ENCODE measurements at regions not wholly inside any gene's neighbourhood (a gene's known extent, or its start where the extent isn't known, plus 50 kb on each side); places are given as distances from the start of the nearest gene placed in this dataset.
"Not testable (repeated sequence)": the region's sequence is repeated elsewhere in the genome, so short reads cannot be mapped to it uniquely, and the experiment has no call there.

DNA sequence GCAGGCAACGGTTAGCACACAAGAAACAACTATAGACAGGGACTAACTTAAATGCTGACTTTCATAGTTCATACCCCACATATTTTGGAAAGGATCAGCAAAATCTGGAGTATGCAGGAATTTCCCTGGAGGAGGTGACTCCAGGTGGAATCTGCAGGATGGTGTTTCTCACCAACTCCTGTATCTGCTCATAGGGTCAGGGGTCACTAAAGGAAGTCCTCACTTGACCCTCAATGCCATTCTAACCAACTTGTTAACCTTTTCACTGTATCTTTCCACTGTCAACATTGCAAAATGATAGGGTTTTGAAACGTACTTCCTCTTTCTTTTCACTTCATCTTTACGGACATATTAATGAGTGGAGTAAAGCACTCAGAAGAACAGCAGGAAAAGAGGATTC, 207.0 kb upstream of the CXCR4 start:
- DNase-seq (ENCODE audit: low spot score): no peak

DNA sequence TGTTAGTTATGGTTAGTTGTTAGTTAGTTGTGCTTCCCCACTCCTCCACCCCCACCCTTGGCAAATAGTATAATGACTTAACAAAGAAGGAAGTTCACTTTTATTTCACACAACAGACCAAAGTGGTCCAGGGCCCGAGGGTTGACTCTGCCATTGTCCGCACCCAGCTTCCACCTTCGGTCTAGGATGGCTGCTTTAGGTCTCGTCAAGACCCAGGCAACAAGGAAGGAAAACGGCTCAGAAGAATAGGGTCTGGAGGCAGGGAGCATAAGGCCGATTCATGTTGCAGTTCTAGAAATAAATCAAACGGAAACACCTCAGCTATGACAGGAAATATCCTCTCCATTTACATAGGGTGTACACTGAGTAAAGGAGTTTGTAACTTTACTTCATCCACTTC, 206.0 kb upstream of the CXCR4 start:
- DNase-seq (ENCODE audit: low spot score): no peak

DNA sequence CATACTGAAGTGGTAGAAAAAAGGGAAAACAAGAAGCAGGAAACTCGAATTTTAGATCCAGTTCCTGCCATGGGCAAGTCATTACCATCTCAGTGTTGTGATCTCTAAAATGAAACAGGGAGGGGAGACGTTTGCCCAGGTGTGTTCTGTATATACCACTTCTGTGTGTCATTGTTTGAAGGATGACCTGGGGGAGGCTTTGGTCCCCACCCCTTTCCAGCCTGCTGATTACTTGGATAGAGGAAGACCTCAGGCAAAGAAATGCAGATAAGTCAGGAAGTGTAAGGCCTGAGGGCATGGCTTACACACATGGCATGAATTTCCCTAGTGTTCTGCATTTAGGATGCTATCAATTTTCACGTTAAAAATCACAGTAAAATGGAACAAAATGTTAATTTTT, 205.2 kb upstream of the CXCR4 start:
- no peak for DNase-seq (ENCODE audit: low spot score)

DNA sequence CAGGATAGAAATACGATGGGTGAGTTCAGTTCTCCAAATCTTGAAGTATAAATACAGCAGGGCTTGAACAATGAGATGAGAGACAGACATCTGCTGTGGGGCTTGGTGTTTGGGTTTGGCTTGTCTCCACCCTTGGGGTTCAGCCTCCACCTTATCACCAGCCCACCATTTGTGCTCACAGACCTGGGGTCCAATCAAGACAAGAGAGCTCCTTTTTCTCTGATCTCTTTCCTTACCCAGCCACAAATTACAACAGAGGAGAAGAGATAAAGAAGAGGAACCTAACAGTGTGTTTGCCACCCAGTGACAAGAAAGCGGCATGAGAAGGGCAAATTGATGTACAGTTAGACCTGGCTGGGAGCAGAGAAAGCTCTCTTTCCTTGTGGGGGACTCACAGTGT, 204.5 kb upstream of the CXCR4 start:
- no peak for DNase-seq (ENCODE audit: low spot score)

DNA sequence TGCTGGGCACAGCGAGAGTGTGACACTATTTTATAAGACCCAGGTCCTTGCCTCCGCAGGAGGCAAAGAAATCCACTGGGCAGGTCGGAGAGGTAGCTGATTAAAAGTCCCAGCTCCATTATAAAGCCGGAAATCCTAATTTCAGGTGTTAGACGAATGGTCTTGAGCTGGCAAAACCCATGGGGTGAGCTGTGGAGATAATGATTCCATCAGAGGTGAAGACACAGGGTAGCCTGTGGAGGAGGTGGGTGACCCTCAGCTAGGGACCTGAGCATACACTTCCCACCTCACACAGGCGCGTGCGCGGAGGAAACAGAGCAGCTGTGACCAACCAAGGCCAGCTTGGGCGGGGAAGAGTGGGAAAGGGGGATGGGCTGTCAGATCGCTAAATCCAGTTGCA, 201.7 kb upstream of the CXCR4 start:
- no peak for DNase-seq (ENCODE audit: low spot score)

DNA sequence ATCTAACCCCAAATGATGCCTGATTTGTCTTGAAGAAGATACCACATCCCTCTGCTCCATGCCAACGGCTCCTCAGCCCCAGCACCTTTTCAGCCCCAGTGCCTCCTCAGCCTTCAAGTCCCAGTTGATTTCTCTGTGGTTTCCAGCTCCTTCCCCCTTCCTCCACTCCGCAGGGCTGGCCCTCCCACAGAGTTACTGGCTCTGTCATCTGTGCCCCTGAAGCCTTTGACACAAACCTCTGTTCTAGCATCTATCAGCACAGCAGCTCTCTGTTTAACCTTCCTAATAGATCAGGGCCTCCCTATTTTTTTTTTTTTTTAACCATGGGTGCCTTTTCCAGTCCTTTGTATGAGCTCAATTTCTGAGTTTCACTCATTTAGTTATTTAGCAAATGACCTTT, 201.3 kb upstream of the CXCR4 start:
- no peak for DNase-seq (ENCODE audit: low spot score)

DNA sequence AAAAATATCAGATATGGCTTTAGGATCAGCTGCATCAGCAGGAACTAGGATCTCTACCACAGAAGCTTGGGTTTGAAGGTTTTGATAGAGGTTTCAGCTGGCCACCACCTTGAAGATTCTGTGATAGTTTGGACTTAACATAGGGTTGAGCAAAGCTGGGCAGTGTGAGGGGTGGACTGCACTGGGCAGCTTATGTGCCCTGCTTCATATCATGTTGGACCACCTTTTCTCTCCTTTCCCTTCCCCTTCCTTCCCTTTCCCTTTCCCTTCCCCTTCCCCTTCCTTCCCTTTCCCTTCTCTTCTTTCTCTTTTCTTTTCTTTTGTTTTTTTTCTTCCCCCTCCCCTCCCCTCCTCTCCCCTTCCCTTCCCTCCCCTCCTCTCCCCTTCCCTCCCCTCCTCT, 196.3 kb upstream of the CXCR4 start:
- no peak for DNase-seq (ENCODE audit: low spot score)

DNA sequence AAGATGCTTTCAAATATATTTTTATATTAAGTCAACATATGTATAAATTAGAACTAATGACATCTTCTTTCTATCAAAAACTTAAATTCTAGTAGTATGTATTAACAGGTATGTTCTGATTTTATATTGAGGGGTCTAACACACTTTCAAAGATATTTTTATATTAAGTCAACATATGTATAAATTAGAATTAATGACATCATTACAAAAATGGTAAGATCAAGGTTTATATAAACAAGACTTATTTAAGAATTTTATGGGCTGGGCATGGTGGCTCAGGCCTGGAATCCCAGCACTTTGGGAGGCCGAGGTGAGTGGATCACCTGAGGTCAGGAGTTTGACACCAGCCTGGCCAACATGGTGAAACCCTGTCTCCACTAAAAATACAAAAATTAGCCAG, 194.6 kb upstream of the CXCR4 start:
- DNase-seq (ENCODE audit: low spot score): not testable (repeated sequence)

DNA sequence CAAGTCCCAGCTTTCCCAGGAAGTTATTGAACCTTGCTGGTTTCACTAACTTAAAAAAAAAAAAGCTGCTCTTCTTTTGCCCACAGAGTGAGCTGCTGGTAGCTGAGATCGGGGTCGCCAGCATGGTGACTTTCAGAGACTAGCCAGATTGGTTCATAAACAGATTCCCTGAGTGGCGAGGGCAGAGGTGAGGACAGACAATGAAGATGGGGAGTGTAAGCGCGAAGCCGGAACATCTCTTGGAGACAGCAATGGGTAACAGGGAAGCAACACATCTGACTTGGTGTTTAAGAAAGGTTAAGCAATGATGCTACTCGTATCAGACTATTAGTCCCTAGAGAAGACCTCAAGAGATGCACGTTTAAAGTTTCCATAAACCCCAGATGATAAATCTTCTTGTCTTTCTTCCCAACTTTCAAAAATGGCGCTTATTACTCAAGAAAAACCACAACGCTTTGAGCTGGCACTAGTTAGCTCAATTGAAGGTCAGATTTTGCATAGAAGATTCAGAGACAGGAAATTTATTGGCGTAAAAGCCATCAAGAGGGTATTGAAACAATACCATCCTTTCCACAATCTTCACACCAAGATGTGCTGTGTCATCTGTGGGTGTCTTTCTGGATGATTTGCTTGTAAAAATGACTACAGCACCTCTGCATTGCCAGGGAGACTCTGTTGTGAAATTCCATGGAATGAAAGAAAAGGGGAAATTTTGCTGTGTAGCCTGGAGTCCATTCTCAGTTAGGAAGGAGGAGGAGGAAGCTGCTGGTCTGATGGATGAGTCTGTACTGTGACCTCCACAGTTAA, 193.1 kb upstream of the CXCR4 start:
- DNase-seq (ENCODE audit: low spot score): no peak

DNA sequence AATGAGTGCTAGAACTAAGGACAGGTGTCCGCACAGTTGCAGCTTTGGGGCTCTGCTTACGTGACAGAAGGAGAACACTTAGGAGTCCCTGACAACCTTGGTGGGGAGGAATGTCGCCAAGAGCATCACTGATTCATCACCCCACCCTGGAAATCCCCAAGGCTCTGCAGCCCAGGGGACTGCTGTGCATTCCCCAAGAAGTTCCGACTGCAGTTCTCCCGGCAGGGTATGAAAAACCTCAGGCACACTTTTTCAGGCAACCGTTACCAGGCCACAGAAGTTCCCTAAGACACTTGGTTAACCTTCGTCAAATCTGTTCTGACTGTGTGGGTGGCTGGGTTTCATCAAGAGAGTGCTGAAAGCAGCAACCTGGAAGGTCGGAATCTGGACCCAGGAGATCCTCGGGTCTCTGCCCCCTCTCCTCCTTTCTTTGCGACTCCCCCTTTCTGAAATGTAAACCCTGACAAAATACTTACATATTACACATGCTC, 192.1 kb upstream of the CXCR4 start:
- DNase-seq (ENCODE audit: low spot score): no peak

DNA sequence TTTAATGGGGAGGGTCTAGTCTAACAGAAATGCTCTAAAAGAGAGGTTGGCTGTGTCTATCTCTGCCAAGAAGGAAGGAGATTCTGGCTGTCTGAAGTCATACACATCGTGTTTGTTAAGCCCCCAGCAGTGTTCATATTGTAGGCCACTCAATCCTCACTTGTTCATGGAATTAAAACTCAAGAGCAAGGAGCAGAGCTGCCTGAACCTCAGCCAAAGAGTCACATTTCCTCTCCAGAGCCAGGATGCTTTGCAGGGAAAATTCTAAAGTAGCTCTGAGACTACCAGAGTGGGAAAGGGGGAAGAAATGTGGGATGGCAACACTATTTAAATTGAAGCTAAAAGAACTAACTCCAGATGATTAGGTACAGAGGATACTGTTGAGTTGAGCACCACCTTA, 190.7 kb upstream of the CXCR4 start:
- no peak for DNase-seq (ENCODE audit: low spot score)

DNA sequence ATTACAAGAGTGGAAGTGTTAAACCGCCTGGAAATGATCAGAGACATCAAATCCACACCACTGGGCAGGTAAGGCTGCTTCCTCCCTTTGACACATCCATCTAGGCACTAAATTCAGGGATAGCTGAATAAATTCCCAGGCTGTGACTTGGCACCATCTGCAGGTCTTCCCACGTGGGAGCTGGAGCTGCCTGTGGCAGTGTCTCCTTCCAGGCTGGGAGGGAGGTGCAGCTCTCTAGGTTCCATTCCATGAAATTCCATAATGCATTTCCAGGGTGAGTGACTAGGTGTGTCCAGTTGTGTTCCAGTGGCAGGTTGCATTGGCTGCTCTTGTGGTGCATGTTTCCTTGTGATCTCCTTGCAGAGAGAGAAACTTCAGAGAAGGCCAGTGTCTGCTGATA, 188.9 kb upstream of the CXCR4 start:
- no peak for DNase-seq (ENCODE audit: low spot score)

DNA sequence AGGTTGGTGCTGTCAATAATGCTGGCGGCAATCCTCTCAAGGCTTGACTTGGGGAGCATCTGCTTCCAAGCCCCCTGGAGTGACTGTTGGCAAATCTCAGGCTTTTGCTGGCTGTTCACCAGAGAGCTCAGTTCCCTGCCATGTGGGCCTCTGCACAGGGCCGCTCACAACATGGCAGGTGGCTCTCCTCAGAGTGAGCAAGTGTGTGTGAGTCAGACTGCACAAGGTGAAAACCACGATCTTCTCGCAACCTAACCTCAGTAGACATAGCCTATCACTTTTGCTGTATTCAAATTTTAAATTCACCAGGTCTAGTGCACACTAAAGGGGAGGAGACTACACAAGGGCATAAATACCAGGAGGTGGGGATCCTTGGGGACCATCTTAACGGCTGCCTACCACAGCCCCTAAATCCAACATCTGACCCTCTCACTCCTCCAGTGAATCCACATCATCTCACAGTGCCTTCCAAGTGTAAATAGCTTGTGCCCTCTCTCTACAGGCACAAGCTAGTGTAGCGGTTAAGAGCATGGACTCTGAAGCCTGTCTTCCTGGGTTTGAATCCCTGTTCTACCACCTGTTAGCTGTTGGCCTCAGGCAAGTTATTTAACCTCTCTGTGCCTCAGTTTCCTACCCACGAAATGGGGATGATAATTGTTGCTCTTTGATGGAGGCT, 187.7 kb upstream of the CXCR4 start:
- no peak for DNase-seq (ENCODE audit: low spot score)

DNA sequence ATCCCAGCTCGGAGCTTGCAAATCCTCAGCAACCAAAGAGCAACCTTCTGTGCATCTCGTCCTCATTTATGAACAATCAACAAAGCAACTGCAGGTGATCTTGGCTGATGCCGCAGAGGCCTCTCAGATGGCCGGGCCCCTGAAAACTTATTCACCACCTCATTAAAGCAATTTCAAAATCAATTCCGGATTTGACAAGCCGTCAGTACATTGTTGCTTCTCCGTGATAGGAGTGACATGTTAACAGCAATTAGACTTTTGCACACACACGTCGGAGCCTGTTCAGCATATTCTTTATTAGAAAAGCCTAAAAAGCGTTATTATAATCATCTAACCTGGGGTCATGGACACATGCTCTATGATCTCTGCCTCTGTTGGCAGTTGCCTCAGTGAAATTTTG, 183.1 kb upstream of the CXCR4 start:
- DNase-seq (ENCODE audit: low spot score): no peak

DNA sequence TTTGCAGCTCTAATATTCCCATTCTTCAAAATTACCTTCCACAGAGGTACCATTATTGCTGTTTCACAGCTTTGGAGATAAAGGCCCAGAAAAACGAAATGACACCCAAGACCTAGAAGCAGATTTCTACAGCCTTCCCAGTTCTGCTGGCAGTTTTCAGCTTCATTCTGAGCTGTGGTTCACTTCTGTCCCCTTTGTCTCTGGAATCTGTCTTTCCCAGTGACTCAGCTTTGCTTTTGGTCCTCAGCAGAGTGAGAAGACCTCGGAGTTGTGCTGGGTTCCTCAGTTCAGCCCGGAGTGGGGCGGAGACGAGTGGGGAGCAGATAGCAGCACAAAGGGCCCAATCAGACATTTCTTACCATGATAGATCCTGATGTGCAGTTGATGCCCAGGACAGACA, 180.7 kb upstream of the CXCR4 start:
- no peak for DNase-seq (ENCODE audit: low spot score)

DNA sequence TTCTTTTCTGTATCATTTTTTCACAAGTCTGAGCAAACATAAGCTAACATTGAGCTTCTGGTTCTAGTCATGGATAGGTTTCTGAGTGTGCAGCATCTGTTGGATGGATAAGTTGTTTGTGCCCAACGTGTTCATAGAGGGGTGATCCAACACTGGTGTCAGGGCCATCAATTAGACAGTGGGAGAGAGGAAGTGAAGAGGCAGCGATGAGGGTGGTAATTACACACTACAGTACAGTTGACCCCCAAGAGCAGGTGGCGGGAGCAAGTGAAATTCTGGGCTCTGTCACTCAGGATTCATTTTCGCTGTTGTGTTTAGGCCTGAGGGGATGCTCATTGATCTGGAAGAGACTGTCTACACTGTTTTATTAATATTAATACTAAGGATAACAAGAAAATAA, 180.0 kb upstream of the CXCR4 start:
- no peak for DNase-seq (ENCODE audit: low spot score)

DNA sequence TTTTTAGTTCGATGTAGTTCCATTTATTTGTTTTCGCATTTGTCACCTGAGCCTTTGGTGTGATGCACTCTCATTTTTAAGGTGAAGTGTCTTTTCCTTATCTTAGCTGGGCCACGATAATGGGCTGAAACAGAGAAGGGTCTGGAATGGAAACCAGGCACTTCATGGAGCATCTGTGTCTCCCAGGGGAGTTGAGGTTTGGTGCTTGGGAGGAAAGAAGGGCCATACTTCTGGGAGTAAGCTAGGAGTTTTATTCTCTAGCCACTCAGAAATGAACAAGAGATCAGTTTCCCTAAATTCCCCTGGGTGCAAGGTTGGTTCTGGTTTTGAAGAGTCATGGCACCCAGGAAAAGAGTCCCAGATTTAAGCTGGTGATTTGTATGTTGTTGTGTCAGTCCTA, 179.4 kb upstream of the CXCR4 start:
- no peak for DNase-seq (ENCODE audit: low spot score)

DNA sequence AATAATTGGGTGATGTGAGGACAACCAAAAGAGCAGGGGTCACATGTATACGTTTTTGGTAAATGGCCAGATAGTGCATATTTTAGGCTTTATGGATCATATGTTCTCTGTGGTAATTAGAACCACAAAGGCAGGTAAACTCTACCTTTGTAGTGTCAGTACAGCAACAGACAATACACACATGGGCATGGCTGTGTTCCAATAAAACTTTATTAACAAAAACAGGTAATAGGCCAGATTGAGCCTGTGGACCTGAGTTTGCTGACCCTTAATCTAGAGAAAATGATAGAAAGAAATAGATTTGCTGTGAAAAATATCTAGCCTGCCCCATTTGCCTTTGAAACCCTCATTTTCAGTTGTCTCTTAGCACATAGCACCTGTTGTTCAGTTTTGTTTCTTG, 177.2 kb upstream of the CXCR4 start:
- no peak for DNase-seq (ENCODE audit: low spot score)

DNA sequence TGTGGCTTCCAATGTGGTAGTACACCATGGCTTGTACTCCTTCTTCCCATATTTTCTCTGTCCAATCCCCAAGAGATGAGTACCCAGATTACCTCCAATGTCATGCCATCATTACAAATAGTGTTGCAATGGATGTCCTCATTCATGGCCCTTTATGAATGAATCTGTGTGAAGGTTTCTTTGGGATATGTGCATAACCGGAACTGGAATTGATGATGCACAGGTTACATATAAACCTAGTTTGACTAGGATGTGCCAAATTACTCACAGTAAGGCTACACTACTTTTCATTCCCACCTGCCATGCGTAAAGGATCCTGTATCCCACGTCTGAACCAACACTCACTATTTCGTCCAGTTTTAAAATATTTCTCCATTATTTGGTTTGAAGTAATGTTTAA, 173.9 kb upstream of the CXCR4 start:
- no peak for DNase-seq (ENCODE audit: low spot score)

DNA sequence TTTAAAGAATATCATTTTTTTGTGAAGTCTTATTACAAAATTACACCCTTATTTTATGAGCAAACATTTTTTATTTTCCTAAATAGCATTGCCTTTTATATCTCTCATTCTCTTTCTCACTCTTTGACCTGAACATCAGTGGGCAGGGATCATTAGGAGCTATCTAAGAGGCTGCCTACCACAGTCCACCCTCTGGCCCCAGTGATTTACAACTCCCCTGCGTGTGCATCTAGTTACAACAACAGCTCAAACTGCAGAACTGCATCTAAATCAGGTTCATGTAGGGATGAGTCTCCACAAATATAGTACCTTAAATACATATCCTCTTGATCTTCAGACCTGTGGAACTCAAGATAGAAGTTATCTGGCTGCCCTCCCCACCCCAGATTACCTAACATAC, 172.4 kb upstream of the CXCR4 start:
- no peak for DNase-seq (ENCODE audit: low spot score)

DNA sequence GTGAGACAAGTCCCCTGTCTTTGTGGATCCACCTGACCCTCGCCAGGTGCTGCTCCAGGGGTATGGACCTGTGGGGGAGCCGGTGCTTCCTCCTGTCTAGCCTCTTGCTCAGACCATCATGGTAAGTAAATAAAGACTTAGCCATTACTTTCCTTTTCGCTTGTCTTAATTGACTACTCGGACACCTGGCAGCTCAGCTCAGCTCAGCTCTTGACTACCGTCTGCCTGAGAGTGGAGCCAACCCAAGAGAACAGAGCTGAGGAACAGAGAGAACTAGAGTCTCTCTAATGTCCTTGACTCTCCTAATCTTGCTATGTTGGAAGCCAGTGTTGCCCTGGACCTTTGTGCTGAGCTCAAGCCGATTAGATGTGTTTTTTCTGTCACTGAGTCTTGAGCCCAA, 170.3 kb upstream of the CXCR4 start:
- no peak for DNase-seq (ENCODE audit: low spot score)

DNA sequence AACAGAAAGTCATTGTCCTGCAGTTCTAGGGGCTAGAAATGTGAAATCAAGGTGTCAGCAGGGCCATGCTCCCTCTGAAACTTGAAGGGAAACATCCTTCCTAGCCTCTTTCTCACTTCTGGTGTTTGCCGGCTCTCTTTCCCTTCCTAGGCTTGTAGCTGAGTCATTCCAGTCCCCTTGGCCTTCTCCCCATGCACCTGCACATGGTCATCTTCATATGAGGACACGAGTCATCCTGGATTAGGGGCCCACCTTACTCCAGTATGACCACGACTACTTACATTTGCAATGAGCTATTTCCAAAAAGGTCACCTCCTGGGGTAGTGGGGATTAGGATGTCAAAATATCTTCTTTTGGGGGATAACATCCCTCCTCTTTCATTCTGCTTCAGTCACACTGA, 168.5 kb upstream of the CXCR4 start:
- DNase-seq (ENCODE audit: low spot score): no peak

DNA sequence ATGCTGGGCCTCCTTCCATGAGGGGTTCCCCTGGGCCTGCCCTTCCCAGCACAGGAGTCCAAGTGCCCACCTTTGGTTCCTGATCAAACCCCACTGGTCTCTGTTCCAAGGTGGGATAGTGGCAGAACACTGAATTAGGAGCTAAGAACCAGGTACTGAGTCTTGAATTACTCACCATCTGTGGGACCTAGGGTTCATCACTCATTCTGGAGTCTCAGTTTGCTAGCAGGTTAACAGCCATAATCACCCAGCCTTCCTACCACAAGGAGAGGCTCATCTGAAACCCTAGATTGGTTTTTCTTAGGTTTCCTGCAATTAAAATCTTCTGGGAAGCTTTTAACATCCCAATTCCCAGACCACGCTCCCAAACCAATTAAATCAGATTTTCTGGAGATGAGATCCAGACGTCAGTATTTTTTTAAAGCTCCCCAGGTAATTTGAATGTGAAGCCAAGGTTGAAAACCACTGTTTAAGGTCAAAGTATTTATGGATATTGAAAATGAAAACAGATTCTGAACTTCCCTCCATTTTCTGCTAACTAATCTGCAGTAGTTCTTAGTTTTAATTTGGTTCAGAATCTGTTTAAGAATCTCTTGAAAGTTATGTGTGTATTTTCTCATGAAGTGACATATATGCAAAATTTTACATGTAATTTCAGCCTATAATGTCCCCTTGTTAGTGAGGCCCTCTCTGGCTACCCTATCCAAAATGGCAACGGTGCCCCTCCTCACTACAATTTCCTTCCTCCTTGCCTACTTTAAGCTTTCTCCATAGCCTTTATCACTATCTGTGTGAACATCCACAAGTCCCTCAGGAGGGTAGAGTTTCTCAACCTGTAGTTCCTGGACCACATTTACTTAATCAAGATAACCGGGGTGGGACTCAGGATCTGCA, 166.5 kb upstream of the CXCR4 start:
- DNase-seq (ENCODE audit: low spot score): no peak

All from AG20443 (cell line).